WTC11 (cell line): ENCODE measurements at regions not wholly inside any gene's neighbourhood (a gene's known extent, or its start where the extent isn't known, plus 50 kb on each side); places are given as distances from the start of the nearest gene placed in this dataset.

Experiments used
- ATAC-seq: fragments of 200-7000 bp; cut with Tn5 transposase; 2 replicates; pipeline ENCODE4 v1.10.0; 2021; ENCODE audit warnings: mild to moderate bottlenecking, moderate library complexity
- CTCF ChIA-PET: fragments of 300-600 bp; sonication (Branson Sonifier 250); formaldehyde crosslinking; loops from one replicate; lab custom pipeline; 2021; ENCODE audit warnings: antibody characterized with exemption; lab: Charles Lee
- POLR2A ChIA-PET: fragments of 350-600 bp; sonication (Branson Sonifier 250); formaldehyde crosslinking; loops from one replicate; lab custom pipeline; 2021; ENCODE audit warnings: antibody characterized with exemption; lab: Charles Lee
- DNase-seq: peaks from one replicate; pipeline ENCODE4 v3.0.0; 2021; ENCODE audit warnings: low spot score
- H3K27ac Mint-ChIP-seq: 2 replicates; pipeline ENCODE4 v1.8.0; 2021; ENCODE audit warnings: mixed read lengths
- H3K27me3 Mint-ChIP-seq: 2 replicates; pipeline ENCODE4 v1.8.0; 2021; ENCODE audit warnings: low read depth, mild to moderate bottlenecking, moderate library complexity, mixed read lengths
- H3K36me3 Mint-ChIP-seq: 2 replicates; pipeline ENCODE4 v1.8.0; 2021; ENCODE audit warnings: mixed read lengths
- H3K4me1 Mint-ChIP-seq: 2 replicates; pipeline ENCODE4 v1.8.0; 2022; ENCODE audit warnings: mixed read lengths
- H3K4me3 Mint-ChIP-seq: 2 replicates; pipeline ENCODE4 v1.8.0; 2021; ENCODE audit warnings: mild to moderate bottlenecking, moderate library complexity, mixed read lengths
- H3K9me3 Mint-ChIP-seq: 2 replicates; pipeline ENCODE4 v1.8.0; 2021; ENCODE audit warnings: mixed read lengths
- ATF2 ChIP-seq: sonication (generic); formaldehyde crosslinking; IDR thresholded peaks from 2 replicates; pipeline ENCODE4 v1.8.1; 2022; ENCODE audit warnings: low read depth, missing genetic modification reagents, borderline replicate concordance
- ATF3 ChIP-seq: sonication (generic); formaldehyde crosslinking; conservative IDR thresholded peaks from 2 replicates; pipeline ENCODE4 v1.8.1; 2022; ENCODE audit warnings: mild to moderate bottlenecking, missing genetic modification reagents
- CTCF ChIP-seq: fragments of 200-600 bp; IDR thresholded peaks from 2 replicates; pipeline ENCODE4 v1.8.0; 2022; ENCODE audit warnings: antibody characterized with exemption
- ERG ChIP-seq: fragments of 250-450 bp; sonication (Bioruptor Pico); IDR thresholded peaks from 2 replicates; pipeline ENCODE4 v1.8.0; 2021; ENCODE audit warnings: mild to moderate bottlenecking
- ESRRA ChIP-seq: sonication (generic); formaldehyde crosslinking; IDR thresholded peaks from 2 replicates; pipeline ENCODE4 v1.8.1; 2022; ENCODE audit warnings: mild to moderate bottlenecking, missing genetic modification reagents, borderline replicate concordance
- HMGA2 ChIP-seq: fragments of 250-450 bp; sonication (Bioruptor Pico); IDR thresholded peaks from 2 replicates; pipeline ENCODE4 v1.4.0; 2021; ENCODE audit warnings: mild to moderate bottlenecking, moderate library complexity
- MXD4 ChIP-seq: fragments of 250-450 bp; sonication (Bioruptor Pico); IDR thresholded peaks from 2 replicates; pipeline ENCODE4 v1.8.0; 2021; ENCODE audit warnings: mild to moderate bottlenecking, moderate library complexity, borderline replicate concordance
- MYBL2 ChIP-seq: sonication (generic); formaldehyde crosslinking; IDR thresholded peaks from 2 replicates; pipeline ENCODE4 v1.8.1; 2023; ENCODE audit warnings: mild to moderate bottlenecking, moderate library complexity, missing genetic modification reagents
- OVOL2 ChIP-seq: fragments of 250-450 bp; sonication (Bioruptor Pico); IDR thresholded peaks from 2 replicates; pipeline ENCODE4 v1.9.0; 2021; ENCODE audit warnings: mild to moderate bottlenecking, borderline replicate concordance
- PRRX2 ChIP-seq: fragments of 250-450 bp; sonication (Bioruptor Pico); IDR thresholded peaks from 2 replicates; pipeline ENCODE4 v1.8.0; 2021; ENCODE audit warnings: mild to moderate bottlenecking
- STAT6 ChIP-seq: sonication (generic); formaldehyde crosslinking; conservative IDR thresholded peaks from 2 replicates; pipeline ENCODE4 v1.8.1; 2023; ENCODE audit warnings: mild to moderate bottlenecking, low read depth, missing genetic modification reagents, moderate library complexity
- USF1 ChIP-seq: sonication (generic); formaldehyde crosslinking; IDR thresholded peaks from 2 replicates; pipeline ENCODE4 v1.8.0; 2022; ENCODE audit warnings: mild to moderate bottlenecking, missing genetic modification reagents
- ZNF138 ChIP-seq: sonication (generic); formaldehyde crosslinking; conservative IDR thresholded peaks from 2 replicates; pipeline ENCODE4 v1.8.1; 2022; ENCODE audit warnings: mild to moderate bottlenecking, moderate library complexity, missing genetic modification reagents

- TF ChIP-seq PRRX2 (CRISPR knock-in tag): no peak
- no peak for TF ChIP-seq MXD4 (CRISPR knock-in tag)
Observed at GRCh38 chr18:28522236-28522635, 345.3 kb upstream of the CDH2 start (continued).

- H3K27ac Mint-ChIP-seq: no peak overlapping the region
- ATAC-seq: no peak
Observed at GRCh38 chr18:28519997-28520396, 343.1 kb upstream of the CDH2 start.

More at GRCh38 chr18:28519997-28520396, 343.1 kb upstream of the CDH2 start:
- Mint-ChIP-seq H3K9me3 (peaks cover 12% of the 10 kb centered on the region), H3K36me3 (no peaks in the 10 kb centered on the region), H3K27me3 (no peaks in the 10 kb centered on the region), H3K4me3 (no peak overlapping the region), H3K4me1 (peaks cover 19% of the 10 kb centered on the region)
- no peak for DNase-seq
- POLR2A ChIA-PET: no interaction called here
- TF ChIP-seq ERG (CRISPR knock-in tag) (no peak), ESRRA (CRISPR knock-in tag) (no peak), ATF3 (CRISPR knock-in tag) (no peak), ZNF138 (no peak), ATF2 (CRISPR knock-in tag) (no peak), STAT6 (CRISPR knock-in tag) (no peak), CTCF (no peak), USF1 (CRISPR knock-in tag) (no peak), HMGA2 (CRISPR knock-in tag) (no peak), OVOL2 (CRISPR knock-in tag) (no peak), MYBL2 (CRISPR knock-in tag) (no peak)
- CTCF ChIA-PET: no interaction called here
